ENCODE measurements at regions not wholly inside any gene's neighbourhood (a gene's known extent, or its start where the extent isn't known, plus 50 kb on each side); places are given as distances from the start of the nearest gene placed in this dataset.

DNA sequence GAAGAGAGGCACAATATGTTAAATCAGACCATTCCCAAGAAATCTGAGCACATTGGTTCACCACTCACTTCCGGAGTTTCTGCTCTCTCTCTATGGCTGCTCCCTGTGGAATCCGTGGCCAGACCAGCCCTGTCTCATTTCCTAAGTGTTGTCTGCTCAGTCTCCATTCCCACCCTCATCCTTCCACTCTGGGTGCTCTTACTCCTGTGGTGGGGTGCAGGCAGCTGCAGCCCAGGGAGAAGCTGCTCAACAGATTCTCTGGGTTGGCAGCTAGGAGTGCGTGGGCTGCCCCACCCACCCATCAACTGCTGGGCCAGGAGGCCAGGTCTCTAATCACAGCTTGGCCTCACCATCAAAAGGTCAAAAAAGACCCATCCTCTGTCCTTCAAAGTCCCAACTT is 98.3 kb downstream of the ARL4C start:
- Histone ChIP-seq H3K4me2 (ENCODE audit: low read length) (no peak overlapping the region), H4K20me1 (ENCODE audit: control insufficient read depth, insufficient read depth, low read depth, low read length) (no peaks in the 10 kb centered on the region), H3K27ac (ENCODE audit: low read depth, low read length) (no peak overlapping the region), H3K4me3 (ENCODE audit: low read length) (no peak overlapping the region), H3K79me2 (ENCODE audit: control insufficient read depth, low read length) (no peaks in the 10 kb centered on the region), H3F3A (ENCODE audit: control insufficient read depth, insufficient read depth) (no peaks in the 10 kb centered on the region), H3K9me3 (ENCODE audit: control insufficient read depth, insufficient read depth, low read length) (no peaks in the 10 kb centered on the region), H3K36me3 (ENCODE audit: control insufficient read depth, low read length) (no peaks in the 10 kb centered on the region), H3K9me2 (replicated peaks; ENCODE audit: control insufficient read depth, low read length) (no peaks in the 10 kb centered on the region), H3K4me1 (ENCODE audit: control insufficient read depth, low read length) (no peaks in the 10 kb centered on the region), H3K27me3 (ENCODE audit: control insufficient read depth, low read length) (no peaks in the 10 kb centered on the region)
- TF ChIP-seq EZH2phosphoT487 (IDR thresholded peaks at IDR 0.05; ENCODE audit: borderline replicate concordance, low read length): no peak
- TF ChIP-seq, protein P1, sequence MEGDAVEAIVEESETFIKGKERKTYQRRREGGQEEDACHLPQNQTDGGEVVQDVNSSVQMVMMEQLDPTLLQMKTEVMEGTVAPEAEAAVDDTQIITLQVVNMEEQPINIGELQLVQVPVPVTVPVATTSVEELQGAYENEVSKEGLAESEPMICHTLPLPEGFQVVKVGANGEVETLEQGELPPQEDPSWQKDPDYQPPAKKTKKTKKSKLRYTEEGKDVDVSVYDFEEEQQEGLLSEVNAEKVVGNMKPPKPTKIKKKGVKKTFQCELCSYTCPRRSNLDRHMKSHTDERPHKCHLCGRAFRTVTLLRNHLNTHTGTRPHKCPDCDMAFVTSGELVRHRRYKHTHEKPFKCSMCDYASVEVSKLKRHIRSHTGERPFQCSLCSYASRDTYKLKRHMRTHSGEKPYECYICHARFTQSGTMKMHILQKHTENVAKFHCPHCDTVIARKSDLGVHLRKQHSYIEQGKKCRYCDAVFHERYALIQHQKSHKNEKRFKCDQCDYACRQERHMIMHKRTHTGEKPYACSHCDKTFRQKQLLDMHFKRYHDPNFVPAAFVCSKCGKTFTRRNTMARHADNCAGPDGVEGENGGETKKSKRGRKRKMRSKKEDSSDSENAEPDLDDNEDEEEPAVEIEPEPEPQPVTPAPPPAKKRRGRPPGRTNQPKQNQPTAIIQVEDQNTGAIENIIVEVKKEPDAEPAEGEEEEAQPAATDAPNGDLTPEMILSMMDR (IDR thresholded peaks at IDR 0.05; ENCODE audit: low read depth, low read length, poor library complexity, severe bottlenecking): no peak

DNA sequence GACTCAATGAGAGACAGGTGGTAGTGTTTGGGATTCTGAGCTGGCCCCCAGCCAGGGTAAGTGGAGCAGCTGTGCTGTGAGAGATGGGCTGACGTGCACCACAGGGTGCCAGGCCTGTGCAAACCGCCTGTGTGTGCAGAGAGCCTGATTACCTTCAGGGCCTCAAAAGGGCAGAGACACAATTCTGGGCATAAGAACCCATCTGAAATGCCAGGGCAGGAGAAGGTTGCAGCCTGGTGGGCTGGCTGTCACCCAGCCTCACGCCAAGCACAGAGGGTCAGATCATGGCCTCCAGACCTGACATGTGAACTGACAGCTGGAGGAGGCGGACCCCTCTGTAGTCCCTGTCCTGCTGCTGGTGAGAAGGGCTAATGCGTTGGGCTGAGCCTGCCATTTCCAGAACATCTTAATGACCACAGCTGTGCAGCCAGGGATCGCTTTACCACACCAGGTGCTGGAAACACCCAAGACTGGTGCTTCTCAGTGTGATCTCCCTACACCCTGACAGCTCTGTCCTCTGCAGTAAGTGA is 100.9 kb downstream of the ARL4C start:
- no peaks in the 10 kb centered on the region for H3K9me2 ChIP-seq (replicated peaks; ENCODE audit: control insufficient read depth, low read length)
- H3K4me3 ChIP-seq (ENCODE audit: low read length): no peak overlapping the region
- no peaks in the 10 kb centered on the region for H3K79me2 ChIP-seq (ENCODE audit: control insufficient read depth, low read length)
- TF ChIP-seq, protein P1 (IDR thresholded peaks at IDR 0.05; ENCODE audit: low read depth, low read length, poor library complexity, severe bottlenecking): no peak
- TF ChIP-seq EZH2phosphoT487 (IDR thresholded peaks at IDR 0.05; ENCODE audit: borderline replicate concordance, low read length): no peak
- H3K9me3 ChIP-seq (ENCODE audit: control insufficient read depth, insufficient read depth, low read length): no peaks in the 10 kb centered on the region
- H3F3A ChIP-seq (ENCODE audit: control insufficient read depth, insufficient read depth): no peaks in the 10 kb centered on the region
- H4K20me1 ChIP-seq (ENCODE audit: control insufficient read depth, insufficient read depth, low read depth, low read length): no peaks in the 10 kb centered on the region
- no peak overlapping the region for H3K4me2 ChIP-seq (ENCODE audit: low read length)
- H3K4me1 ChIP-seq (ENCODE audit: control insufficient read depth, low read length): no peaks in the 10 kb centered on the region
- no peaks in the 10 kb centered on the region for H3K36me3 ChIP-seq (ENCODE audit: control insufficient read depth, low read length)
- no peak overlapping the region for H3K27ac ChIP-seq (ENCODE audit: low read depth, low read length)
- H3K27me3 ChIP-seq (ENCODE audit: control insufficient read depth, low read length): no peaks in the 10 kb centered on the region

DNA sequence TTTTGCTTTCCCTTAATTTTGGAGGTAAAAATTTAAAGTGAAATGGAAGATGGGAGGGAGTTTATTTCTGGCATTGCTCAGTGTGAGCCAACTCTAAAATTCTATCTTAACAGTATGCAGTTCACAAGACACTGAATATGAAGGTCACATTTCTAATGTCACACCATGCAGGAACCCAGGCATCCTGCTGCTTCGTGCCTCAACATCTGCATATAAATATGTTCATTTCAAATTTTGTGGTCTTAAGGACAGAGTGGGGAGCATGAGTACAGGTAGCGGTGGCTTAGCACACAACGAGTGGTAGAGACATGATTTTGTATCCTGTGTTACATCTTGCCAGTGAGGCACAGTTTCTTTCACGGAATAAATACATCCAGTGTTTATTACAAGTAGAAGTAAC is 102.4 kb downstream of the ARL4C start:
- Histone ChIP-seq H3K27me3 (ENCODE audit: control insufficient read depth, low read length) (no peaks in the 10 kb centered on the region), H3K4me2 (ENCODE audit: low read length) (no peak overlapping the region), H3K9me2 (replicated peaks; ENCODE audit: control insufficient read depth, low read length) (no peaks in the 10 kb centered on the region), H3K27ac (ENCODE audit: low read depth, low read length) (no peak overlapping the region), H3K79me2 (ENCODE audit: control insufficient read depth, low read length) (no peaks in the 10 kb centered on the region), H3F3A (ENCODE audit: control insufficient read depth, insufficient read depth) (no peaks in the 10 kb centered on the region), H3K9me3 (ENCODE audit: control insufficient read depth, insufficient read depth, low read length) (no peaks in the 10 kb centered on the region), H3K4me3 (ENCODE audit: low read length) (no peak overlapping the region), H4K20me1 (ENCODE audit: control insufficient read depth, insufficient read depth, low read depth, low read length) (no peaks in the 10 kb centered on the region), H3K36me3 (ENCODE audit: control insufficient read depth, low read length) (no peaks in the 10 kb centered on the region), H3K4me1 (ENCODE audit: control insufficient read depth, low read length) (no peaks in the 10 kb centered on the region)
- no peak for TF ChIP-seq EZH2phosphoT487 (IDR thresholded peaks at IDR 0.05; ENCODE audit: borderline replicate concordance, low read length)
- TF ChIP-seq, protein P1 (IDR thresholded peaks at IDR 0.05; ENCODE audit: low read depth, low read length, poor library complexity, severe bottlenecking): no peak
